ENCODE measurements at regions not wholly inside any gene's neighbourhood (a gene's known extent, or its start where the extent isn't known, plus 50 kb on each side); places are given as distances from the start of the nearest gene placed in this dataset.
A peak's percentile ranks its signal among the peaks of the same experiment; 100 is the strongest.

GRCh38 chr15:81492331-81492968 is 118.4 kb upstream of the TMC3 start:
- peak in 18 of 56 donors; percentile 3 to 60 (median 12) for DNase-seq

GRCh38 chr15:81491414-81492096 is 117.5 kb upstream of the TMC3 start:
- no peak for DNase-seq

GRCh38 chr15:81485806-81486205 is 111.8 kb upstream of the TMC3 start:
- no peak for DNase-seq

GRCh38 chr15:81484086-81484955 is 110.3 kb upstream of the TMC3 start:
- DNase-seq: peak in 1 of 56 donors; percentile 0

- no peak for DNase-seq
These were observed 109.5 kb upstream of the TMC3 start for GRCh38 chr15:81483496-81483895.

- no peak for DNase-seq
These were observed 107.3 kb upstream of the TMC3 start for GRCh38 chr15:81481346-81481745.

- DNase-seq: peak in 19 of 56 donors; percentile 3 to 87 (median 11)
These were observed 106.6 kb upstream of the TMC3 start for GRCh38 chr15:81480645-81481053.

- no peak for DNase-seq
These were observed 104.3 kb upstream of the TMC3 start for GRCh38 chr15:81478354-81478753.

- no peak for DNase-seq
These were observed 101.9 kb upstream of the TMC3 start for GRCh38 chr15:81475926-81476325.

GRCh38 chr15:81475471-81475870 is 101.5 kb upstream of the TMC3 start:
- no peak for DNase-seq

- DNase-seq: no peak
These were observed 99.9 kb upstream of the TMC3 start for GRCh38 chr15:81473946-81474345.

GRCh38 chr15:81473177-81473576 is 99.2 kb upstream of the TMC3 start:
- DNase-seq: peak in 6 of 56 donors; percentile 3 to 26 (median 9)

- DNase-seq: no peak
These were observed 97.1 kb upstream of the TMC3 start for GRCh38 chr15:81471151-81471550.

- DNase-seq: no peak
These were observed 95.1 kb upstream of the TMC3 start for GRCh38 chr15:81469154-81469553.

- no peak for DNase-seq
These were observed 92.7 kb upstream of the TMC3 start for GRCh38 chr15:81466741-81467140.

GRCh38 chr15:81454024-81454423 is 80.0 kb upstream of the TMC3 start:
- no peak for DNase-seq

GRCh38 chr15:81450721-81451120 is 76.7 kb upstream of the TMC3 start:
- no peak for DNase-seq

GRCh38 chr15:81449836-81450474 is 75.9 kb upstream of the TMC3 start:
- DNase-seq: no peak

GRCh38 chr15:81443040-81443820 is 69.2 kb upstream of the TMC3 start:
- no peak for DNase-seq

- DNase-seq: no peak
These were observed 68.4 kb upstream of the TMC3 start for GRCh38 chr15:81442454-81442853.

- DNase-seq: no peak
These were observed 60.8 kb upstream of the TMC3 start for GRCh38 chr15:81434851-81435250.
